GM23338 (cell line): ENCODE measurements at regions not wholly inside any gene's neighbourhood (a gene's known extent, or its start where the extent isn't known, plus 50 kb on each side); places are given as distances from the start of the nearest gene placed in this dataset.

Source experiments
- ATAC-seq: fragments of 200-7000 bp; cut with Tn5 transposase; 3 replicates; pipeline ENCODE4 v1.9.1; 2020
- DNase-seq: peaks from one replicate; pipeline ENCODE4 v3.0.0-alpha.2; 2015; ENCODE audit warnings: low spot score
- H2AFZ ChIP-seq: fragments of 200-600 bp; sonication (generic); 2 replicates; pipeline ENCODE4 v1.8.0; 2016; ENCODE audit warnings: antibody characterized with exemption, mild to moderate bottlenecking, moderate library complexity
- H3F3A ChIP-seq: fragments of 200-600 bp; sonication (generic); replicated peaks from 2 replicates; pipeline ENCODE4 v1.8.0; 2017; ENCODE audit warnings: antibody characterized with exemption, mixed run types, low read depth
- H3K27ac ChIP-seq: fragments of 200-600 bp; sonication (generic); 2 replicates; pipeline ENCODE4 v1.6.1; 2016; ENCODE audit warnings: low read depth
- H3K27me3 ChIP-seq: fragments of 200-600 bp; sonication (generic); 2 replicates; pipeline ENCODE4 v1.8.0; 2016; ENCODE audit warnings: mild to moderate bottlenecking, mixed run types, moderate library complexity; ENCODE audit not compliant: insufficient read depth
- H3K36me3 ChIP-seq: fragments of 200-600 bp; sonication (generic); 2 replicates; pipeline ENCODE4 v1.8.0; 2016; ENCODE audit warnings: mild to moderate bottlenecking; ENCODE audit not compliant: insufficient read depth
- H3K4me1 ChIP-seq: fragments of 200-600 bp; sonication (generic); 2 replicates; pipeline ENCODE4 v1.8.0; 2016; ENCODE audit warnings: mild to moderate bottlenecking, moderate library complexity; ENCODE audit not compliant: insufficient read depth
- H3K4me2 ChIP-seq: fragments of 200-600 bp; sonication (generic); 2 replicates; pipeline ENCODE4 v1.7.1; 2017; ENCODE audit warnings: mixed run types
- H3K4me3 ChIP-seq: fragments of 200-600 bp; sonication (generic); 2 replicates; pipeline ENCODE4 v1.6.1; 2016; ENCODE audit warnings: mixed run types
- H3K79me2 ChIP-seq: fragments of 200-600 bp; sonication (generic); replicated peaks from 2 replicates; pipeline ENCODE4 v1.8.0; 2017; ENCODE audit warnings: mild to moderate bottlenecking; ENCODE audit not compliant: insufficient read depth
- H3K9me2 ChIP-seq: fragments of 200-600 bp; sonication (generic); 2 replicates; pipeline ENCODE4 v1.8.0; 2017; ENCODE audit not compliant: insufficient read depth
- H4K20me1 ChIP-seq: fragments of 200-600 bp; sonication (generic); replicated peaks from 2 replicates; pipeline ENCODE4 v1.8.0; 2017; ENCODE audit warnings: mild to moderate bottlenecking; ENCODE audit not compliant: insufficient read depth
- H3K27ac Mint-ChIP-seq: 2 replicates; pipeline ENCODE4 v1.8.0; 2020; ENCODE audit warnings: inconsistent platforms, mild to moderate bottlenecking, moderate library complexity, mixed read lengths
- H3K27me3 Mint-ChIP-seq: 3 replicates; pipeline ENCODE4 v1.8.0; 2022; ENCODE audit warnings: low read depth, mild to moderate bottlenecking, moderate library complexity, mixed read lengths, inconsistent platforms; ENCODE audit not compliant: insufficient read depth, poor library complexity
- H3K36me3 Mint-ChIP-seq: 3 replicates; pipeline ENCODE4 v1.8.0; 2021; ENCODE audit warnings: low read depth, mild to moderate bottlenecking, inconsistent platforms, moderate library complexity, mixed read lengths
- H3K4me1 Mint-ChIP-seq: 3 replicates; pipeline ENCODE4 v1.8.0; 2020; ENCODE audit warnings: mild to moderate bottlenecking, inconsistent platforms, mixed read lengths
- H3K4me3 Mint-ChIP-seq: 3 replicates; pipeline ENCODE4 v1.8.0; 2021; ENCODE audit warnings: moderate library complexity, mild to moderate bottlenecking, inconsistent platforms, mixed read lengths
- H3K9me3 Mint-ChIP-seq: 3 replicates; pipeline ENCODE4 v1.8.0; 2020; ENCODE audit warnings: moderate library complexity, mild to moderate bottlenecking, inconsistent platforms, mixed read lengths
- CREB1 ChIP-seq: fragments of 250-450 bp; sonication (Bioruptor Pico); IDR thresholded peaks from 2 replicates; pipeline ENCODE4 v1.5.0; 2020; ENCODE audit warnings: low read depth, mild to moderate bottlenecking, moderate library complexity
- ETS1 ChIP-seq: IDR thresholded peaks from 2 replicates; pipeline ENCODE4 v1.6.1; 2016; ENCODE audit warnings: antibody characterized with exemption
- EZH2 ChIP-seq: fragments of 200-600 bp; sonication (generic); IDR thresholded peaks from one replicate; pipeline ENCODE4 v1.8.0; 2017; ENCODE audit warnings: antibody characterized with exemption, mild to moderate bottlenecking, low read depth; ENCODE audit not compliant: unreplicated experiment
- NANOG ChIP-seq: IDR thresholded peaks from 2 replicates; pipeline ENCODE4 v1.6.1; 2016; ENCODE audit warnings: antibody characterized with exemption, borderline replicate concordance
- POLR2AphosphoS5 ChIP-seq: IDR thresholded peaks from 2 replicates; pipeline ENCODE4 v1.6.1; 2016; ENCODE audit warnings: antibody characterized with exemption, low read depth
- ZNF462 ChIP-seq: fragments of 250-450 bp; sonication (Bioruptor Pico); IDR thresholded peaks from 2 replicates; pipeline ENCODE4 v1.5.0; 2020; ENCODE audit warnings: mild to moderate bottlenecking, moderate library complexity

GRCh38 chr2:173424886-173425285 is 70.2 kb downstream of the CDCA7 start:
- no peaks in the 10 kb centered on the region for H3K27me3 ChIP-seq
- Mint-ChIP-seq H3K4me1 (peaks cover 2% of the 10 kb centered on the region; the same call in 1 of the 3 replicates), H3K27ac (no peak overlapping the region), H3K9me3 (no peaks in the 10 kb centered on the region), H3K4me3 (no peak overlapping the region), H3K36me3 (no peaks in the 10 kb centered on the region), H3K27me3 (no peaks in the 10 kb centered on the region)
- no peak for TF ChIP-seq ETS1
- TF ChIP-seq POLR2AphosphoS5: no peak
- TF ChIP-seq EZH2: no peak
- TF ChIP-seq ZNF462 (CRISPR knock-in tag): no peak
- TF ChIP-seq CREB1: no peak
- TF ChIP-seq NANOG: no peak
- no peak overlapping the region for H3K27ac ChIP-seq
- H3K9me2 ChIP-seq: 0 out of 2 replicates have a peak, but pooled peaks cover 7% of the 10 kb centered on the region
- H3K4me3 ChIP-seq: no peak overlapping the region
- H4K20me1 ChIP-seq: no peaks in the 10 kb centered on the region
- no peak for DNase-seq
- no peak for ATAC-seq
- no peaks in the 10 kb centered on the region for H3K79me2 ChIP-seq
- H2AFZ ChIP-seq: no peak overlapping the region
- no peaks in the 10 kb centered on the region for H3K36me3 ChIP-seq
- H3K4me2 ChIP-seq: no peak overlapping the region
- no peaks in the 10 kb centered on the region for H3K4me1 ChIP-seq
- H3F3A ChIP-seq: no peaks in the 10 kb centered on the region
